NT2/D1 (cell line): ENCODE measurements at regions not wholly inside any gene's neighbourhood (a gene's known extent, or its start where the extent isn't known, plus 50 kb on each side); places are given as distances from the start of the nearest gene placed in this dataset.
A peak's percentile ranks its signal among the peaks of the same experiment; 100 is the strongest.

Experiments
- DNase-seq: peaks from one replicate; pipeline ENCODE4 v3.0.0-alpha.2; 2011; ENCODE audit warnings: low read depth, low spot score
- H3K27me3 ChIP-seq: 2 replicates; pipeline ENCODE4 v1.6.0; 2011; ENCODE audit warnings: mild to moderate bottlenecking; ENCODE audit not compliant: insufficient read length, insufficient read depth
- H3K36me3 ChIP-seq: 2 replicates; pipeline ENCODE4 v1.6.1; 2011; ENCODE audit warnings: mild to moderate bottlenecking, low read length, mixed read lengths; ENCODE audit not compliant: insufficient read depth, insufficient read length
- H3K4me1 ChIP-seq: 2 replicates; pipeline ENCODE4 v1.5.1; 2011; ENCODE audit not compliant: insufficient read depth, insufficient read length
- H3K4me3 ChIP-seq: 2 replicates; pipeline ENCODE4 v1.5.1; 2011; ENCODE audit warnings: low read depth; ENCODE audit not compliant: insufficient read length
- H3K9ac ChIP-seq: 2 replicates; pipeline ENCODE4 v1.6.0; 2011; ENCODE audit warnings: low read depth; ENCODE audit not compliant: insufficient read length
- H3K9me3 ChIP-seq: 2 replicates; pipeline ENCODE4 v1.5.1; 2011; ENCODE audit warnings: mild to moderate bottlenecking, low read length; ENCODE audit not compliant: insufficient read depth
- SUZ12 ChIP-seq: IDR thresholded peaks from 2 replicates; pipeline ENCODE4 v1.6.1; 2011; ENCODE audit not compliant: insufficient read length, insufficient read depth; ENCODE audit errors: extremely low read depth
- YY1 ChIP-seq: IDR thresholded peaks from 2 replicates; pipeline ENCODE4 v1.6.1; 2011; ENCODE audit not compliant: insufficient read length, insufficient read depth
- ZNF274 ChIP-seq: IDR thresholded peaks from 2 replicates; pipeline ENCODE4 v1.6.1; 2011; ENCODE audit warnings: mild to moderate bottlenecking, low read depth, low read length

- Histone ChIP-seq H3K4me1 (no peaks in the 10 kb centered on the region), H3K9ac (no peak overlapping the region), H3K4me3 (no peak overlapping the region), H3K36me3 (no peaks in the 10 kb centered on the region), H3K9me3 (no peaks in the 10 kb centered on the region; the same call in 1 of the 2 replicates), H3K27me3 (no peaks in the 10 kb centered on the region)
- TF ChIP-seq SUZ12 (no peak), ZNF274 (no peak), YY1 (no peak)
- peak; percentile 63 for DNase-seq
These were observed 131.0 kb upstream of the SRRM4 start for GRCh38 chr12:118850244-118850825.

GRCh38 chr12:118851891-118852290, 129.4 kb upstream of the SRRM4 start:
- Histone ChIP-seq H3K27me3 (no peaks in the 10 kb centered on the region), H3K4me3 (no peak overlapping the region), H3K4me1 (no peaks in the 10 kb centered on the region), H3K9me3 (no peaks in the 10 kb centered on the region; the same call in 1 of the 2 replicates), H3K9ac (no peak overlapping the region), H3K36me3 (no peaks in the 10 kb centered on the region)
- DNase-seq, result no peak
- no peak for TF ChIP-seq YY1
- TF ChIP-seq ZNF274, result no peak

- Histone ChIP-seq H3K27me3 (no peaks in the 10 kb centered on the region), H3K4me1 (no peaks in the 10 kb centered on the region), H3K9ac (no peak overlapping the region), H3K36me3 (no peaks in the 10 kb centered on the region), H3K4me3 (no peak overlapping the region), H3K9me3 (no peaks in the 10 kb centered on the region; the same call in 1 of the 2 replicates)
- no peak for DNase-seq
- TF ChIP-seq YY1 (no peak), SUZ12 (no peak), ZNF274 (no peak)
These were observed 127.7 kb upstream of the SRRM4 start for GRCh38 chr12:118853634-118854033.

- H3K9me3 ChIP-seq, result no peaks in the 10 kb centered on the region; the same call in 1 of the 2 replicates
- TF ChIP-seq SUZ12, result no peak
- no peak for TF ChIP-seq YY1
- TF ChIP-seq ZNF274, result no peak
- no peak for DNase-seq
- no peaks in the 10 kb centered on the region for H3K36me3 ChIP-seq
- no peaks in the 10 kb centered on the region for H3K4me1 ChIP-seq
- H3K4me3 ChIP-seq, result no peak overlapping the region
- H3K9ac ChIP-seq, result no peak overlapping the region
- H3K27me3 ChIP-seq, result peaks cover 13% of the 10 kb centered on the region
These were observed 125.5 kb upstream of the SRRM4 start for GRCh38 chr12:118855858-118856257.

- TF ChIP-seq YY1, result no peak
- TF ChIP-seq SUZ12, result no peak
- TF ChIP-seq ZNF274, result no peak
- no peak for DNase-seq
- Histone ChIP-seq H3K9ac (no peak overlapping the region), H3K4me1 (no peaks in the 10 kb centered on the region), H3K36me3 (no peaks in the 10 kb centered on the region), H3K9me3 (no peaks in the 10 kb centered on the region), H3K4me3 (no peak overlapping the region), H3K27me3 (no peaks in the 10 kb centered on the region)
These were observed 115.0 kb upstream of the SRRM4 start for GRCh38 chr12:118866346-118866745.

GRCh38 chr12:118870551-118870950, 110.8 kb upstream of the SRRM4 start:
- Histone ChIP-seq H3K4me1 (peaks cover 3% of the 10 kb centered on the region), H3K9ac (no peak overlapping the region), H3K36me3 (no peaks in the 10 kb centered on the region), H3K27me3 (no peaks in the 10 kb centered on the region), H3K9me3 (no peaks in the 10 kb centered on the region), H3K4me3 (no peak overlapping the region)
- TF ChIP-seq SUZ12 (no peak), YY1 (no peak), ZNF274 (no peak)
- no peak for DNase-seq

- Histone ChIP-seq H3K4me1 (peaks cover 8% of the 10 kb centered on the region), H3K9ac (no peak overlapping the region), H3K9me3 (no peaks in the 10 kb centered on the region), H3K27me3 (no peaks in the 10 kb centered on the region), H3K36me3 (no peaks in the 10 kb centered on the region), H3K4me3 (no peak overlapping the region)
- TF ChIP-seq YY1 (no peak), SUZ12 (no peak), ZNF274 (no peak)
- peak; percentile 80 for DNase-seq
These were observed 106.4 kb upstream of the SRRM4 start for GRCh38 chr12:118874698-118875548.
